T47D (cell line): ENCODE measurements at regions not wholly inside any gene's neighbourhood (a gene's known extent, or its start where the extent isn't known, plus 50 kb on each side); places are given as distances from the start of the nearest gene placed in this dataset.
"Not testable (repeated sequence)": the region's sequence is repeated elsewhere in the genome, so short reads cannot be mapped to it uniquely, and the experiment has no call there.

Source experiments
- DNase-seq, 2 experiments: peaks; one replicate each; pipeline versions ENCODE4 v3.0.0 to v3.0.0-alpha.2; 2011 to 2012; ENCODE audit warnings: low read depth in 1 of 2, low spot score in 1 of 2
- JUND ChIP-seq: IDR thresholded peaks from 2 replicates; pipeline ENCODE4 v1.6.1; 2012; ENCODE audit warnings: low read depth
- in situ Hi-C: cut with HindIII; loops from 2 replicates; pipeline ENCODE4 v1.10.0; 2016; ENCODE audit warnings: low sequenced_read_pairs, low pct_unique_long_range_greater_than_20kb

DNA sequence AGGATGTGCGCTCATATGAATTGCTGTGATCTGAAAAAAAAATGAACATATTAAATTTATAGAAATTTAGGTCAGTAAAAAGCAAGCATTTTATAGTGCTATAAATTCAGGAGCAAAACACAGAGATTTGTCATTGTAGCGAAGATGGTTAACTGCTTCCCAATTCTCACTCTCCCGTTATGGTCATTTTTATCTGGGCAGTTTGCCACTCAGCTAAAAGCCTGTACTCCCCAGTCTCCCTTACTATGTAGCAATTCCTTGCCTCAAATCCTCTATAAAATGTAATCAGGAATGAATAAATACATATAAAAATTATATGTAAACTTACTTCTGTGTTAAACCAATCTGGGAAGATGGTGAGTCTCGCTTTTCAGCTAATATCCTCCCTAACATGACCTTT is 471.5 kb downstream of the HINT1 start:
- no peak for TF ChIP-seq JUND
- in situ Hi-C loops: no loop called here
- DNase-seq: no peak

DNA sequence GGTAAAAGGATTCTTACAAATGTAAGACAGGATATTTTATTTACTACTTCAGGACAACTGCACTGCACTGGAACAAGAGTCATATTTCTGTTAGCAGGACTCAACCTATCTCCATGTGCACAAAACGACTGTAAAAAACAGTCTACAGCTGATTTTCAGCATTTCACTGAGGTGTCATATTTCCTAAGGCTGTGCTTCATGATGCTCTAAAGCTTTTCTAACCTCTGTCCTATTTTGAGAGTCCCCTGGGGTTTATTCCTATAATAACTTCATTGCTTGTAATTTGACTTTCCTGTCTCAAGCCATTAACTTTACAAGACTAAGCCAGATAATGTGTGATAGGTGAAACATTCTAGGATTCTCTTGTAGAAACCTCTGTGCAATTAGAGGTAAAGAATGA is 472.3 kb downstream of the HINT1 start:
- in situ Hi-C loops: no loop called here
- DNase-seq: no peak
- no peak for TF ChIP-seq JUND

GRCh38 chr5:130689831-130690230 is 475.2 kb downstream of the HINT1 start:
- TF ChIP-seq JUND: no peak
- in situ Hi-C loops: no loop called here

DNA sequence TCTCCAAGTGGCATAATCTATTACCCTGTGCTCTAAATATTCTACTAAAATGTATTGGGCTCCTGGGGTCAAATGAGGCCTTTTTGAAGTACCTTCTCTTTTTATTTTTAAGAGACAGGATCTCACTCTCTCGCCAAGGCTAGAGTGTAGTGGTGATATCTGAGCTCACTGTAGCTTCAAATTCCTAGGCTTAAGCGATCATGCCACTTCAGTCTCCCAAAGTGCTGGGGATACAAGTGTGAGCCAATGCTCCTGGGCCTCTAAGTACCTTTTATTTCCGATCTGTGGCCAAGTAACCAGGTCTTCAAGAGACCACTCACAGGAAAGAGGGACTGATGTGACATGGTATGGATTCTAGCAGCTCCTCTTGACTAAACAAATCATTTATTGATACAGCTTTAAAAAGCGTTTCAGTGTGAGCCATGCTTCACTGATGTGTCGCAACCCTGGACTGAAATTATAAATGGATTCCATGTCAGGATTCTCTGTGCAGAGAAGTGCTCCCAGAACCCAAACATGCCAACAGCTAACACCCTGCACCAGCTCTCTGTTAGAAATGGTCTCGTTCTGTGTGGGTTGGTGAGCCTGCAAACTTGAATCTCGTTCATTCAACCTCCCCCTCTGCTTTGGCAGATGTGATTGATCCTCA is 477.8 kb downstream of the HINT1 start:
- no peak for TF ChIP-seq JUND
- no peak for DNase-seq
- in situ Hi-C loops: no loop called here

More at GRCh38 chr5:130689831-130690230, 475.2 kb downstream of the HINT1 start:
- DNase-seq: no peak

- no peak for TF ChIP-seq JUND
- DNase-seq: no peak
- in situ Hi-C loops: no loop called here
These were observed 486.4 kb downstream of the HINT1 start for GRCh38 chr5:130678637-130679036.

DNA sequence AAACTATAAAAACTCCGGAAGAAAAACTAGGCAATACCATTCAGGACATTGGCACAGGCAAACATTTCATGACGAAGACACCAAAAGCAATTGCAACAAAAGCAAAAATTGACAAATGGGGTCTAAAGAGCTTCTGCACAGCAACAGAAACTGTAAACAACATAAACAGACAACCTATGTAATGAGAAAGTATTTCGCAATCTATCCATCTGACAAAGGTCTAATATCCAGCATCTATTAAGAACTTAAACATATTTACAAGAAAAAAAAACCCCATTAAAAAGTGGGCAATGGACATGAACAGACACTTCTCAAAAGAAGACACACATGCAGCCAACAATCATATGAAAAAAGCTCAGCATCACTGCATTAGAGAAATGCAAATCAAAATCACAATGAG is 498.6 kb downstream of the HINT1 start:
- DNase-seq: no peak
- no peak for TF ChIP-seq JUND
- in situ Hi-C loops: no loop called here

GRCh38 chr5:130652176-130652575 is 512.9 kb downstream of the HINT1 start:
- in situ Hi-C loops: no loop called here
- no peak for TF ChIP-seq JUND
- DNase-seq: no peak

- no peak for DNase-seq
- TF ChIP-seq JUND: no peak
- in situ Hi-C loops: no loop called here
These were observed 513.6 kb downstream of the HINT1 start for GRCh38 chr5:130651440-130651839.

GRCh38 chr5:130643321-130643720 is 521.7 kb downstream of the HINT1 start:
- no peak for TF ChIP-seq JUND
- no peak for DNase-seq
- in situ Hi-C loops: no loop called here

GRCh38 chr5:130642461-130642860 is 522.6 kb downstream of the HINT1 start:
- no peak for DNase-seq
- no peak for TF ChIP-seq JUND
- in situ Hi-C loops: no loop called here

DNA sequence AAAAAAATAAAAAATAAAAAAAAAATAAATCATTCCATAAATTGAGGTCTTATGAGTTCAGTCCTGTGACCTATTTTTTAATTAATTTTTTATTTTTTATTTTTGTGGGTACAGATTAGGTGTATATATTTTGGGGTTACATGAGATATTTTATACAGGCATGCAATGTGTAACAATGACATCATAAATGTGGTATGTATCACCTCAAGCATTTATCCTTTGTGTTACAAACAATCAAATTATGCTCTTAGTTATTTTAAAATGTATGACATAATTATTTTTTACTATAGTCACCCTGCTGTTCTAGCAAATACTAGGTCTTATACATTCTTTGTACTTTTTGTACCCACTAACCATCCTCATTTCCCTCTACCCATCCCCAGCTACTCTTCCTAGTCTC is 537.9 kb downstream of the HINT1 start:
- no peak for TF ChIP-seq JUND
- in situ Hi-C loops: no loop called here
- no peak for DNase-seq

DNA sequence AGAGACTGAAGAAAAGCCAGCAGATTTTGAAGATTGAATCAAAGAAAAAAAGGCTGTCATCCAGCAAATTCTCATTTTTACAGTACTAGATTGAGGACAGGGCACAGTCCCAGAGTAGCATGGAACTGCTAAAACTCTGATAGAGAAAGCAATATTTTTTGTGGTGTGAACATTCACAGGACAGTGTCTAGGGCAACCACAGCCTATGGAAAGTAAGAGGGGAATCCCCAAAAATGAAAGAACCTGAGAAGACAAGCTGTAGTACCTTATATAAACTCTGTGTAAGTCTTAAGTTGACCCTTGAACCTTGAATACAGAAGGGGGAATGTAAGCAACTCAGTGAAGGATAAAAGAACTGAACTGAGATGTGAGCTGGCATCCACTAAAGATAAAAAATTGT is 540.3 kb downstream of the HINT1 start:
- no peak for DNase-seq
- in situ Hi-C loops: no loop called here
- TF ChIP-seq JUND: no peak

DNA sequence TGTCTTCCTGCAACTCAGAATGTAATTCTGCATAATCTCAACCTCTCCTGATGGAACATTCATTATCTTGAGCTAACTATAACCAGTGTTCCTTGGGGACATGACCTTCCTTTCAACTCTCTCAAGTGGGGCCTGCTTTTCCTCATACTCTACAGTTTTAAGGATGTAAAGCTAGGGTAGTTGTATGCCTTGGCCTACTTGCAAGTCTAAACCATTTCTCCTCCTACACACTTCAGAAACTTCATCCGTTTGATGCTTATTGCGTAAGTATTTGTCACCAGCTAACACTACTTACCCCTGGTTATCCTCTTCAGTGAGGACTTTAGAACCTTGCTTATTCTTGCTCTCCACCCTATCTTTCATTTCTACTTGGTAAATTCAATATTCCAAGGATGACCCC is 548.9 kb downstream of the HINT1 start:
- DNase-seq: no peak
- no peak for TF ChIP-seq JUND
- in situ Hi-C loops: no loop called here

GRCh38 chr5:130605234-130605633 is 559.8 kb downstream of the HINT1 start:
- DNase-seq: peak in 1 of 2 experiments; percentile 12
- in situ Hi-C loops: no loop called here
- TF ChIP-seq JUND: no peak

GRCh38 chr5:130596647-130597046 is 568.4 kb downstream of the HINT1 start:
- in situ Hi-C loops, DNase-seq: not testable (repeated sequence)
